HepG2 (cell line): ENCODE measurements at regions not wholly inside any gene's neighbourhood (a gene's known extent, or its start where the extent isn't known, plus 50 kb on each side); places are given as distances from the start of the nearest gene placed in this dataset.

Source experiments
- ARID2 ChIP-seq: sonication (generic); formaldehyde crosslinking; IDR thresholded peaks from 2 replicates; pipeline ENCODE4 v1.8.1; 2022; ENCODE audit warnings: mild to moderate bottlenecking, missing genetic modification reagents, borderline replicate concordance
- CHD2 ChIP-seq: IDR thresholded peaks from 2 replicates; pipeline ENCODE4 v1.6.1; 2011; ENCODE audit warnings: low read depth, low read length, improper control_type of control experiment
- FLYWCH1 ChIP-seq: sonication (generic); formaldehyde crosslinking; IDR thresholded peaks from 2 replicates; pipeline ENCODE4 v1.8.1; 2023; ENCODE audit warnings: mild to moderate bottlenecking, missing genetic modification reagents
- GFI1 ChIP-seq: sonication (generic); formaldehyde crosslinking; IDR thresholded peaks from 2 replicates; pipeline ENCODE4 v1.5.0; 2020; ENCODE audit warnings: missing genetic modification reagents, mild to moderate bottlenecking, borderline replicate concordance
- GTF3A ChIP-seq: sonication (generic); formaldehyde crosslinking; conservative IDR thresholded peaks from 2 replicates; pipeline ENCODE4 v1.4.0; 2020; ENCODE audit warnings: mild to moderate bottlenecking, missing genetic modification reagents
- MEIS2 ChIP-seq: sonication (generic); formaldehyde crosslinking; IDR thresholded peaks from 2 replicates; pipeline ENCODE4 v1.9.0; 2021; ENCODE audit warnings: mild to moderate bottlenecking, missing genetic modification reagents
- MIER3 ChIP-seq: IDR thresholded peaks from 2 replicates; pipeline ENCODE4 v1.6.1; 2016; ENCODE audit warnings: missing compliant biosample characterization, borderline replicate concordance
- PHF21A ChIP-seq: sonication (generic); formaldehyde crosslinking; IDR thresholded peaks from 2 replicates; pipeline ENCODE4 v1.5.0; 2020; ENCODE audit warnings: mild to moderate bottlenecking, missing genetic modification reagents
- RBFOX2 ChIP-seq: fragments of 200-400 bp; formaldehyde crosslinking; IDR thresholded peaks from 2 replicates; pipeline ENCODE4 v1.6.1; 2017; ENCODE audit warnings: low read depth, mild to moderate bottlenecking, low read length
- REPIN1 ChIP-seq: sonication (generic); formaldehyde crosslinking; IDR thresholded peaks from 2 replicates; pipeline ENCODE4 v1.8.0; 2022; ENCODE audit warnings: missing genetic modification reagents, low read depth, mild to moderate bottlenecking, borderline replicate concordance
- RXRB ChIP-seq: IDR thresholded peaks from 2 replicates; pipeline ENCODE4 v1.6.1; 2016; ENCODE audit warnings: borderline replicate concordance, missing genetic modification reagents, missing compliant biosample characterization
- SIN3A ChIP-seq: IDR thresholded peaks from 2 replicates; pipeline ENCODE4 v1.6.1; 2011; ENCODE audit warnings: low read depth, mild to moderate bottlenecking, control low read depth, low read length, borderline replicate concordance
- SMC3 ChIP-seq: IDR thresholded peaks from 2 replicates; pipeline ENCODE4 v1.6.1; 2011; ENCODE audit warnings: low read length, improper control_type of control experiment
- TBL1XR1 ChIP-seq: fragments of 150-350 bp; IDR thresholded peaks from 2 replicates; pipeline ENCODE4 v1.6.1; 2014; ENCODE audit warnings: borderline replicate concordance, low read length; ENCODE audit not compliant: partially characterized antibody
- TRIM24 ChIP-seq: sonication (generic); formaldehyde crosslinking; IDR thresholded peaks from 2 replicates; pipeline ENCODE4 v1.8.0; 2022; ENCODE audit warnings: mild to moderate bottlenecking, missing genetic modification reagents
- ZNF260 ChIP-seq: sonication (generic); formaldehyde crosslinking; IDR thresholded peaks from 2 replicates; pipeline ENCODE4 v1.4.0; 2020; ENCODE audit warnings: missing genetic modification reagents, low read depth, mild to moderate bottlenecking, borderline replicate concordance
- ZNF292 ChIP-seq: sonication (generic); formaldehyde crosslinking; IDR thresholded peaks from 2 replicates; pipeline ENCODE4 v1.8.1; 2022; ENCODE audit warnings: mild to moderate bottlenecking, low read depth, missing genetic modification reagents, borderline replicate concordance
- ZNF513 ChIP-seq: sonication (generic); formaldehyde crosslinking; conservative IDR thresholded peaks from 2 replicates; pipeline ENCODE4 v1.5.0; 2020; ENCODE audit warnings: missing genetic modification reagents
- ZNF567 ChIP-seq: sonication (generic); formaldehyde crosslinking; IDR thresholded peaks from 2 replicates; pipeline ENCODE4 v1.8.1; 2023; ENCODE audit warnings: mild to moderate bottlenecking, missing genetic modification reagents, borderline replicate concordance
- ZNF839 ChIP-seq: sonication (generic); formaldehyde crosslinking; IDR thresholded peaks from 2 replicates; pipeline ENCODE4 v1.4.0; 2020; ENCODE audit warnings: missing genetic modification reagents, mild to moderate bottlenecking, borderline replicate concordance
- ZSCAN31 ChIP-seq: sonication (generic); formaldehyde crosslinking; IDR thresholded peaks from 2 replicates; pipeline ENCODE4 v1.5.0; 2020; ENCODE audit warnings: low read depth, mild to moderate bottlenecking, missing genetic modification reagents
- TF ChIP-seq, protein P1 (sequence below): sonication (generic); formaldehyde crosslinking; IDR thresholded peaks from 2 replicates; pipeline ENCODE4 v1.4.0; 2020; ENCODE audit warnings: missing genetic modification reagents
- TF ChIP-seq, protein P2 (sequence below): sonication (generic); formaldehyde crosslinking; IDR thresholded peaks from 2 replicates; pipeline ENCODE4 v1.4.0; 2020; ENCODE audit warnings: low read depth, missing genetic modification reagents

- TF ChIP-seq, protein P1, sequence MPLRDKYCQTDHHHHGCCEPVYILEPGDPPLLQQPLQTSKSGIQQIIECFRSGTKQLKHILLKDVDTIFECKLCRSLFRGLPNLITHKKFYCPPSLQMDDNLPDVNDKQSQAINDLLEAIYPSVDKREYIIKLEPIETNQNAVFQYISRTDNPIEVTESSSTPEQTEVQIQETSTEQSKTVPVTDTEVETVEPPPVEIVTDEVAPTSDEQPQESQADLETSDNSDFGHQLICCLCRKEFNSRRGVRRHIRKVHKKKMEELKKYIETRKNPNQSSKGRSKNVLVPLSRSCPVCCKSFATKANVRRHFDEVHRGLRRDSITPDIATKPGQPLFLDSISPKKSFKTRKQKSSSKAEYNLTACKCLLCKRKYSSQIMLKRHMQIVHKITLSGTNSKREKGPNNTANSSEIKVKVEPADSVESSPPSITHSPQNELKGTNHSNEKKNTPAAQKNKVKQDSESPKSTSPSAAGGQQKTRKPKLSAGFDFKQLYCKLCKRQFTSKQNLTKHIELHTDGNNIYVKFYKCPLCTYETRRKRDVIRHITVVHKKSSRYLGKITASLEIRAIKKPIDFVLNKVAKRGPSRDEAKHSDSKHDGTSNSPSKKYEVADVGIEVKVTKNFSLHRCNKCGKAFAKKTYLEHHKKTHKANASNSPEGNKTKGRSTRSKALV (CRISPR knock-in tag), result no peak
- TF ChIP-seq, protein P2, sequence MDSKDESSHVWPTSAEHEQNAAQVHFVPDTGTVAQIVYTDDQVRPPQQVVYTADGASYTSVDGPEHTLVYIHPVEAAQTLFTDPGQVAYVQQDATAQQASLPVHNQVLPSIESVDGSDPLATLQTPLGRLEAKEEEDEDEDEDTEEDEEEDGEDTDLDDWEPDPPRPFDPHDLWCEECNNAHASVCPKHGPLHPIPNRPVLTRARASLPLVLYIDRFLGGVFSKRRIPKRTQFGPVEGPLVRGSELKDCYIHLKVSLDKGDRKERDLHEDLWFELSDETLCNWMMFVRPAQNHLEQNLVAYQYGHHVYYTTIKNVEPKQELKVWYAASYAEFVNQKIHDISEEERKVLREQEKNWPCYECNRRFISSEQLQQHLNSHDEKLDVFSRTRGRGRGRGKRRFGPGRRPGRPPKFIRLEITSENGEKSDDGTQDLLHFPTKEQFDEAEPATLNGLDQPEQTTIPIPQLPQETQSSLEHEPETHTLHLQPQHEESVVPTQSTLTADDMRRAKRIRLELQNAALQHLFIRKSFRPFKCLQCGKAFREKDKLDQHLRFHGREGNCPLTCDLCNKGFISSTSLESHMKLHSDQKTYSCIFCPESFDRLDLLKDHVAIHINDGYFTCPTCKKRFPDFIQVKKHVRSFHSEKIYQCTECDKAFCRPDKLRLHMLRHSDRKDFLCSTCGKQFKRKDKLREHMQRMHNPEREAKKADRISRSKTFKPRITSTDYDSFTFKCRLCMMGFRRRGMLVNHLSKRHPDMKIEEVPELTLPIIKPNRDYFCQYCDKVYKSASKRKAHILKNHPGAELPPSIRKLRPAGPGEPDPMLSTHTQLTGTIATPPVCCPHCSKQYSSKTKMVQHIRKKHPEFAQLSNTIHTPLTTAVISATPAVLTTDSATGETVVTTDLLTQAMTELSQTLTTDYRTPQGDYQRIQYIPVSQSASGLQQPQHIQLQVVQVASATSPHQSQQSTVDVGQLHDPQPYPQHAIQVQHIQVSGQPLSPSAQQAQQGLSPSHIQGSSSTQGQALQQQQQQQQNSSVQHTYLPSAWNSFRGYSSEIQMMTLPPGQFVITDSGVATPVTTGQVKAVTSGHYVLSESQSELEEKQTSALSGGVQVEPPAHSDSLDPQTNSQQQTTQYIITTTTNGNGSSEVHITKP (CRISPR knock-in tag), result peak; percentile 54; the same call in 1 of the 2 replicates
- peak; percentile 95; the same call in 1 of the 2 replicates for TF ChIP-seq ZNF292 (CRISPR knock-in tag)
- peak; percentile 22; the same call in 1 of the 2 replicates for TF ChIP-seq RBFOX2
- peak; percentile 86; the same call in 1 of the 2 replicates for TF ChIP-seq MIER3 (CRISPR knock-in tag)
- peak; percentile 43; the same call in 1 of the 2 replicates for TF ChIP-seq CHD2
- no peak for TF ChIP-seq ZNF567 (CRISPR knock-in tag)
- peak; percentile 97 for TF ChIP-seq REPIN1 (CRISPR knock-in tag)
- no peak for TF ChIP-seq ZNF513 (CRISPR knock-in tag)
- TF ChIP-seq SIN3A, result peak; percentile 85
- TF ChIP-seq PHF21A (CRISPR knock-in tag), result peak; percentile 97
- TF ChIP-seq TBL1XR1, result peak; percentile 72
- TF ChIP-seq RXRB (CRISPR knock-in tag), result peak; percentile 84
- peak; percentile 70 for TF ChIP-seq ZSCAN31
- TF ChIP-seq GFI1 (CRISPR knock-in tag), result peak; percentile 88
- peak; percentile 76 for TF ChIP-seq TRIM24 (CRISPR knock-in tag)
- no peak for TF ChIP-seq ZNF839 (CRISPR knock-in tag)
- peak; percentile 90 for TF ChIP-seq MEIS2
- TF ChIP-seq ARID2 (CRISPR knock-in tag), result peak; percentile 95; the same call in 1 of the 2 replicates
- TF ChIP-seq SMC3, result peak; percentile 59
- no peak for TF ChIP-seq ZNF260 (CRISPR knock-in tag)
- no peak for TF ChIP-seq FLYWCH1 (CRISPR knock-in tag)
- no peak for TF ChIP-seq GTF3A
Observed at GRCh38 chr18:62452280-62452831, 70.5 kb upstream of the ZCCHC2 start (continued).
